ENCODE measurements at regions not wholly inside any gene's neighbourhood (a gene's known extent, or its start where the extent isn't known, plus 50 kb on each side); places are given as distances from the start of the nearest gene placed in this dataset.
"Not testable (repeated sequence)": the region's sequence is repeated elsewhere in the genome, so short reads cannot be mapped to it uniquely, and the experiment has no call there.

DNA sequence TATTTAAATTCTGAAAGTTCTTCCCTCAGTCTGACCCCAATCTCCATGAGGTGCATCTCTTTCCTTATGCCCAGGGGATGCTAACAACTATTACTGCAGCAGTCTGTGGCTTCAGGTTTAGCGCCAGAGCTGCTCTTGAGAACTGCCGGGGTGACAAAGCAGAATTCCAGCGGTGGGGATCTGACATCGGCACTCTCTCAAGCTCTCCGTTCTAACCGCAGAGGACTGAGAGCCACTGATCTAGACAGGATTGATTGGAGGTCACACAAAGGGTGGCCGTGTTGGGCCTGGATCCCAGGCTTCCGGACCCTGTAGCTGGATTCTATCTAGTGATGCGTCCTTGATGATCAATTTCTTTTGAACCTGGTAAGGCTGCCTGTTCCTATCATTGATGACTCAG, 155.6 kb upstream of the TMEM132C start:
- Histone ChIP-seq H3K4me3 (no peak overlapping the region), H3K27ac (no peak overlapping the region)
- TF ChIP-seq, protein P1, sequence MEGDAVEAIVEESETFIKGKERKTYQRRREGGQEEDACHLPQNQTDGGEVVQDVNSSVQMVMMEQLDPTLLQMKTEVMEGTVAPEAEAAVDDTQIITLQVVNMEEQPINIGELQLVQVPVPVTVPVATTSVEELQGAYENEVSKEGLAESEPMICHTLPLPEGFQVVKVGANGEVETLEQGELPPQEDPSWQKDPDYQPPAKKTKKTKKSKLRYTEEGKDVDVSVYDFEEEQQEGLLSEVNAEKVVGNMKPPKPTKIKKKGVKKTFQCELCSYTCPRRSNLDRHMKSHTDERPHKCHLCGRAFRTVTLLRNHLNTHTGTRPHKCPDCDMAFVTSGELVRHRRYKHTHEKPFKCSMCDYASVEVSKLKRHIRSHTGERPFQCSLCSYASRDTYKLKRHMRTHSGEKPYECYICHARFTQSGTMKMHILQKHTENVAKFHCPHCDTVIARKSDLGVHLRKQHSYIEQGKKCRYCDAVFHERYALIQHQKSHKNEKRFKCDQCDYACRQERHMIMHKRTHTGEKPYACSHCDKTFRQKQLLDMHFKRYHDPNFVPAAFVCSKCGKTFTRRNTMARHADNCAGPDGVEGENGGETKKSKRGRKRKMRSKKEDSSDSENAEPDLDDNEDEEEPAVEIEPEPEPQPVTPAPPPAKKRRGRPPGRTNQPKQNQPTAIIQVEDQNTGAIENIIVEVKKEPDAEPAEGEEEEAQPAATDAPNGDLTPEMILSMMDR (IDR thresholded peaks at IDR 0.05): no peak

DNA sequence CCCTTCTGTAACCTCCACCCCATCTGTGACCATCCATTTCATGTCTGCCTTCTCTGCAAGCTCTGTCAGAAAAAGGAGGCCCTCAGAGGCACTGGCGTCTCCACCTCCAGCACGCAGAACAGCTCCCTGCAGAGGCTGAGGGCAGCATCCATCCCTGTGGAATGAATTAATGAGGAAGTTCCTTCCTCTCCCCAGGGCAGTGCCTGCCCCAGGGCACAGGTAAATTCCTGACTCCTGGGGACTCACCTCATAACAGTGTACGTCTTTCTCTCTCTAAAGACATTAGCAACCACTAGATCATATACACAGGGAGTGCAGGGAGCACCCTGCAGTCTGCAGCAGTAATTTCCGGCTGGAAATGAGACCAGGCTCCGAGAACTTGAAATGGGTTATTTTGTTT, 155.0 kb upstream of the TMEM132C start:
- H3K27ac ChIP-seq: no peak overlapping the region
- H3K4me3 ChIP-seq: no peak overlapping the region
- TF ChIP-seq, protein P1 (IDR thresholded peaks at IDR 0.05): no peak
- DNase-seq (ENCODE audit: low spot score): no peak

More for the DNA sequence above, 155.6 kb upstream of the TMEM132C start:
- DNase-seq (ENCODE audit: low spot score): no peak

DNA sequence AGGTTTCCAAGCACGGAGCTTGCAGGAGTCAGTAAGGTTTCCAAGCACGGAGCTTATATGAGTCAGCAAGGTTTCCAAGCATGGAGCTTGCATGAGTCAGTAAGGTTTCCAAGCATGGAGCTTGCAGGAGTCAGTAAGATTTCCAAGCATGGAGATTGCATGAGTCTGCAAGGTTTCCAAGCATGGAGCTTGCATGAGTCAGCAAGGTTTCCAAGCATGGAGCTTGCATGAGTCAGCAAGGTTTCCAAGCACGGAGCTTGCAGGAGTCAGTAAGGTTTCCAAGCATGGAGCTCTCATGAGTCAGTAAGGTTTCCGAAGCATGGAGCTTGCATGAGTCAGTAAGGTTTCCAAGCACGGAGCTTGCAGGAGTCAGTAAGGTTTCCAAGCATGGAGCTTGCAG, 153.7 kb upstream of the TMEM132C start:
- H3K27ac ChIP-seq; H3K4me3 ChIP-seq; DNase-seq (ENCODE audit: low spot score): not testable (repeated sequence)

DNA sequence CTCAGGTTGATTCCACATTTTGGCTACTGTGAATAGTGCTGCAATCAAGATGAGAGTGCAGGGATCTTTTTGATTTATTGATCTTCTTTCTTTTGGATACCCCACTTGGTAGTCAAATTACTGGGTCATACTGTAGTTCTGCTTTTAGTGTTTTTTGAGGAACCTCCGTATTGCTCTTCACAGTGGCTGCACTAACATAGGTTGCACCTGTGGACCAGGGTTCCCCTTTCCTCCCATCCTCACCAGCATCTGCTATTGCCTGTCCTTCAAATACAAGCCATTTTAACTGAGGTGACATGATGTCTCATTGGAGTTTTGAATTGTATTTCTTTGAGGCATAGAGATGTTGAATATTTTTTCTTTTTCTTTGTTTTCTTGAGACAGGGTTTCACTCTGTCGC, 152.5 kb upstream of the TMEM132C start:
- Histone ChIP-seq H3K4me3 (no peak overlapping the region), H3K27ac (no peak overlapping the region)
- DNase-seq (ENCODE audit: low spot score): no peak
- TF ChIP-seq, protein P1 (IDR thresholded peaks at IDR 0.05): no peak

DNA sequence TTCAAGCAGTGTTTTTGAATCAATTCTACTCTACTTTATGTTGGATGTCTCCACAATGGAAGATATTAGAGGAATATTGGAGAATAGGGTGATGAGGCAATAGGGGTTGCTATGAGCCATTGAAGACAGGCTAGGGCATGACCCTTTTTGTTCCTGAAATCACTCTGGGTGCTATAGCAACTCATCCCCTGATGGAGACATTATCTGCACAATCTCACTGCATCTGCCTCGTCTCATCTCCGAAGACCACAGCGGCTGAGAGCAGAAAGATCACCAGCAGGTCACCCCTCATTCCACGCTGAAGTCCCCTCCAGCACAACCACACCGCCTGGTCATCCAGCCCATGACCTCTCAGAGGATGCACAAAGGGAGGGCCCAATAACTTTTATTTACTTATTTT, 150.4 kb upstream of the TMEM132C start:
- TF ChIP-seq, protein P1 (IDR thresholded peaks at IDR 0.05): no peak
- Histone ChIP-seq H3K4me3 (no peak overlapping the region), H3K27ac (no peak overlapping the region)
- DNase-seq (ENCODE audit: low spot score): no peak

DNA sequence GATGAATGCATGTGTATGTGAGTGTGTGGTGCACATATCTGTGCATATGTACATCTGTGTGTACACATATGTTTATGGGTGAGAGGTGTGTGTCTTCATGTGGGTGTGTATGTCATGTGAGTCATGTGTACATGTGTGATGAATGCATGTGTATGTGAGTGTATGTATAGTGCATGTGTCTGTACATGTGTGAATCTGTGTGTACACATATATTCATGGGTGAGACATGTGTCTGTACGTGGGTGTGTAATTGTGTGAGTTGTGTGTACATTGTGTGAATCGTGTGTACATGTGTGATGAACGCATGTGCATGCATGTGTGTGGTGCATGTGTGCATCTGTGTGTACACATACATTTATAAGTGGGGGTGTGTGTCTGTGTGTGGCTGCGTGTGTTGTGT, 146.9 kb upstream of the TMEM132C start:
- TF ChIP-seq, protein P1 (IDR thresholded peaks at IDR 0.05): no peak
- Histone ChIP-seq H3K4me3 (no peak overlapping the region), H3K27ac (no peak overlapping the region)
- no peak for DNase-seq (ENCODE audit: low spot score)

DNA sequence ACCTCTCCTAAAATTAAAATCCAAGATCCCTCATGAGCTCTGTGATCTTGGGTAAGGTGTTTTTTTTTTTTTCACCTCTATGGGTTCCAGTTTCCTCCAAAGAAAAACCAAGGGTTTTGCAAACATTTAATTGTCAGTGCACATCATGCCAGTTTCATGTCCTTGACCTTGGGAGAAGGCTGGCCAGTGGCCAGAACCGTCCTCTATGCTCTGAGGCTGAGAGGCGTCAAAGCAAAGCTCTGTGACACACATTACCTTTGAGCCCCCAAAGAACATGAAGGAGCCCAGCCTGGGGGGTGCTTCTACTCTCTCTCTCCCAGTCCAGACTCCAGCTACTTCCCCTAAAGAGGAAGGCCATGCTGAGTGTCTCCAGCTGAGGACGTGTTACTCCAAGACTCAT, 145.5 kb upstream of the TMEM132C start:
- Histone ChIP-seq H3K4me3 (no peak overlapping the region), H3K27ac (no peak overlapping the region)
- TF ChIP-seq, protein P1 (IDR thresholded peaks at IDR 0.05): no peak
- no peak for DNase-seq (ENCODE audit: low spot score)

DNA sequence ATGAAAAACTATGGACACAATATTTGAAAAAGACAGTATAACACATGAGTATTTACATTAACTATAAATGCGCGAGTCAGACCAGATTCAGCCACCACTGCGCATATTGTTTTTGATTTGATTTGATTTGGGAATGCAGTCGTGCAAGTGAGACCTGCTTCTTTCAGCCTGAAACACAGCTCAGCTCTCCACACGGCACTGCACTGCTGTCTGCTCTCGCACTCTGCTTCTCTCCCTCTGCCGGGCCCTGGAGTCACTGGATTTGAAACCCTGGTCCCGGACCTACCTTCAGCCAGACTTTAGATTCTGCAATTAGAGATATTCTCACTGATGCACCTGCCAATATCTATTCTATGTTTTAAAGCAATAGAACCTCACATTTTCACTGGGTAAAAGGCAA, 143.9 kb upstream of the TMEM132C start:
- Histone ChIP-seq H3K27ac (no peak overlapping the region), H3K4me3 (no peak overlapping the region)
- TF ChIP-seq, protein P1 (IDR thresholded peaks at IDR 0.05): no peak
- no peak for DNase-seq (ENCODE audit: low spot score)

Data from coronary artery (tissue), 2 donors.